ENCODE measurements at regions not wholly inside any gene's neighbourhood (a gene's known extent, or its start where the extent isn't known, plus 50 kb on each side); places are given as distances from the start of the nearest gene placed in this dataset.

GRCh38 chr6:165753506-165753905 lies 90.5 kb upstream of the PDE10A start:
- Mint-ChIP-seq H3K27me3 (ENCODE audit: insufficient read depth, low read depth, poor library complexity) (peaks cover 4% of the 10 kb centered on the region), H3K36me3 (ENCODE audit: low read depth) (peaks cover 7% of the 10 kb centered on the region; the same call in 2 of the 3 replicates), H3K4me1 (no peaks in the 10 kb centered on the region; the same call in 1 of the 3 replicates), H3K9me3 (peaks cover 7% of the 10 kb centered on the region; the same call in 2 of the 3 replicates), H3K27ac (no peak overlapping the region), H3K4me3 (no peak overlapping the region)
- no peak overlapping the region for H3K4me2 ChIP-seq
- H3K9me2 ChIP-seq (ENCODE audit: insufficient read depth): peaks cover 10% of the 10 kb centered on the region; the same call in 1 of the 2 replicates
- no peaks in the 10 kb centered on the region for H3K27me3 ChIP-seq (ENCODE audit: insufficient read depth)
- H3K27ac ChIP-seq (ENCODE audit: low read depth): no peak overlapping the region
- H2AFZ ChIP-seq: no peak overlapping the region
- TF ChIP-seq, protein P1, sequence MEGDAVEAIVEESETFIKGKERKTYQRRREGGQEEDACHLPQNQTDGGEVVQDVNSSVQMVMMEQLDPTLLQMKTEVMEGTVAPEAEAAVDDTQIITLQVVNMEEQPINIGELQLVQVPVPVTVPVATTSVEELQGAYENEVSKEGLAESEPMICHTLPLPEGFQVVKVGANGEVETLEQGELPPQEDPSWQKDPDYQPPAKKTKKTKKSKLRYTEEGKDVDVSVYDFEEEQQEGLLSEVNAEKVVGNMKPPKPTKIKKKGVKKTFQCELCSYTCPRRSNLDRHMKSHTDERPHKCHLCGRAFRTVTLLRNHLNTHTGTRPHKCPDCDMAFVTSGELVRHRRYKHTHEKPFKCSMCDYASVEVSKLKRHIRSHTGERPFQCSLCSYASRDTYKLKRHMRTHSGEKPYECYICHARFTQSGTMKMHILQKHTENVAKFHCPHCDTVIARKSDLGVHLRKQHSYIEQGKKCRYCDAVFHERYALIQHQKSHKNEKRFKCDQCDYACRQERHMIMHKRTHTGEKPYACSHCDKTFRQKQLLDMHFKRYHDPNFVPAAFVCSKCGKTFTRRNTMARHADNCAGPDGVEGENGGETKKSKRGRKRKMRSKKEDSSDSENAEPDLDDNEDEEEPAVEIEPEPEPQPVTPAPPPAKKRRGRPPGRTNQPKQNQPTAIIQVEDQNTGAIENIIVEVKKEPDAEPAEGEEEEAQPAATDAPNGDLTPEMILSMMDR (conservative IDR thresholded peaks at IDR 0.05; ENCODE audit: low read depth in 2 of 2): no peak
- TF ChIP-seq ZNF114 (CRISPR knock-in tag; IDR thresholded peaks at IDR 0.05): no peak
- TF ChIP-seq, protein P2, sequence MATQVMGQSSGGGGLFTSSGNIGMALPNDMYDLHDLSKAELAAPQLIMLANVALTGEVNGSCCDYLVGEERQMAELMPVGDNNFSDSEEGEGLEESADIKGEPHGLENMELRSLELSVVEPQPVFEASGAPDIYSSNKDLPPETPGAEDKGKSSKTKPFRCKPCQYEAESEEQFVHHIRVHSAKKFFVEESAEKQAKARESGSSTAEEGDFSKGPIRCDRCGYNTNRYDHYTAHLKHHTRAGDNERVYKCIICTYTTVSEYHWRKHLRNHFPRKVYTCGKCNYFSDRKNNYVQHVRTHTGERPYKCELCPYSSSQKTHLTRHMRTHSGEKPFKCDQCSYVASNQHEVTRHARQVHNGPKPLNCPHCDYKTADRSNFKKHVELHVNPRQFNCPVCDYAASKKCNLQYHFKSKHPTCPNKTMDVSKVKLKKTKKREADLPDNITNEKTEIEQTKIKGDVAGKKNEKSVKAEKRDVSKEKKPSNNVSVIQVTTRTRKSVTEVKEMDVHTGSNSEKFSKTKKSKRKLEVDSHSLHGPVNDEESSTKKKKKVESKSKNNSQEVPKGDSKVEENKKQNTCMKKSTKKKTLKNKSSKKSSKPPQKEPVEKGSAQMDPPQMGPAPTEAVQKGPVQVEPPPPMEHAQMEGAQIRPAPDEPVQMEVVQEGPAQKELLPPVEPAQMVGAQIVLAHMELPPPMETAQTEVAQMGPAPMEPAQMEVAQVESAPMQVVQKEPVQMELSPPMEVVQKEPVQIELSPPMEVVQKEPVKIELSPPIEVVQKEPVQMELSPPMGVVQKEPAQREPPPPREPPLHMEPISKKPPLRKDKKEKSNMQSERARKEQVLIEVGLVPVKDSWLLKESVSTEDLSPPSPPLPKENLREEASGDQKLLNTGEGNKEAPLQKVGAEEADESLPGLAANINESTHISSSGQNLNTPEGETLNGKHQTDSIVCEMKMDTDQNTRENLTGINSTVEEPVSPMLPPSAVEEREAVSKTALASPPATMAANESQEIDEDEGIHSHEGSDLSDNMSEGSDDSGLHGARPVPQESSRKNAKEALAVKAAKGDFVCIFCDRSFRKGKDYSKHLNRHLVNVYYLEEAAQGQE (IDR thresholded peaks at IDR 0.05; ENCODE audit: unreplicated experiment): no peak
- no peaks in the 10 kb centered on the region for H3K79me2 ChIP-seq (replicated peaks; ENCODE audit: insufficient read depth)
- no peaks in the 10 kb centered on the region for H4K20me1 ChIP-seq (replicated peaks; ENCODE audit: insufficient read depth)
- no peaks in the 10 kb centered on the region for H3F3A ChIP-seq (replicated peaks; ENCODE audit: low read depth)
- no peaks in the 10 kb centered on the region for H3K36me3 ChIP-seq (ENCODE audit: insufficient read depth)
- no peaks in the 10 kb centered on the region for H3K4me1 ChIP-seq (ENCODE audit: insufficient read depth)
- H3K4me3 ChIP-seq: no peak overlapping the region
- DNase-seq (ENCODE audit: low spot score) (no peak), ATAC-seq (no peak)

DNA sequence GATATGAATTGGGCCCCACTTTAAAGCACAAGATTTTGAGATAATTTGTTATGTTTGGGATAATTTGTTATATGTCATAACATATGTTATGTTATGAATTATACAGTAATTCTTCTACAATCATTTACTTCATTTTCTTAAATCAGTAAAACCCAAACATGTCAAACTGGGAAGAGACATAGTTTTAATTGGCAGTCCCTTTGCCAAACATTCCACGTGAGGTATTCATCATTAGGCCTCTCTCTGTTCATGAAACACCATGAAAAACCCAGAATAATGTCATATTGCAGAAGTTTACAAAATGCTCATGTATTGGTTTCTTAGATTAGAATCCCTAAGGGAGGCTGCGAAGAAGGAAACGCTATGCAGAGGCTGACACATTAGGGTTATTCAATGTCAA lies 89.4 kb upstream of the PDE10A start:
- Mint-ChIP-seq H3K27ac (no peak overlapping the region), H3K4me3 (no peak overlapping the region), H3K27me3 (ENCODE audit: insufficient read depth, low read depth, poor library complexity) (peaks cover 4% of the 10 kb centered on the region), H3K4me1 (no peaks in the 10 kb centered on the region; the same call in 1 of the 3 replicates), H3K9me3 (peaks cover 7% of the 10 kb centered on the region; the same call in 2 of the 3 replicates), H3K36me3 (ENCODE audit: low read depth) (peaks cover 7% of the 10 kb centered on the region; the same call in 2 of the 3 replicates)
- Histone ChIP-seq H3K4me2 (no peak overlapping the region), H2AFZ (no peak overlapping the region), H3K27ac (ENCODE audit: low read depth) (no peak overlapping the region), H3K9me2 (ENCODE audit: insufficient read depth) (peaks cover 10% of the 10 kb centered on the region; the same call in 1 of the 2 replicates), H4K20me1 (replicated peaks; ENCODE audit: insufficient read depth) (no peaks in the 10 kb centered on the region), H3F3A (replicated peaks; ENCODE audit: low read depth) (no peaks in the 10 kb centered on the region), H3K4me3 (no peak overlapping the region), H3K4me1 (ENCODE audit: insufficient read depth) (no peaks in the 10 kb centered on the region), H3K79me2 (replicated peaks; ENCODE audit: insufficient read depth) (no peaks in the 10 kb centered on the region), H3K27me3 (ENCODE audit: insufficient read depth) (no peaks in the 10 kb centered on the region), H3K36me3 (ENCODE audit: insufficient read depth) (no peaks in the 10 kb centered on the region)
- DNase-seq (ENCODE audit: low spot score): no peak
- TF ChIP-seq, protein P2 (IDR thresholded peaks at IDR 0.05; ENCODE audit: unreplicated experiment): no peak
- TF ChIP-seq ZNF114 (CRISPR knock-in tag; IDR thresholded peaks at IDR 0.05): no peak
- TF ChIP-seq, protein P1 (conservative IDR thresholded peaks at IDR 0.05; ENCODE audit: low read depth in 2 of 2): no peak
- ATAC-seq: no peak

All from GM23338 (cell line).